Left kidney (tissue), 1 donor: ENCODE measurements at regions not wholly inside any gene's neighbourhood (a gene's known extent, or its start where the extent isn't known, plus 50 kb on each side); places are given as distances from the start of the nearest gene placed in this dataset.

Experiments used
- DNase-seq: peaks from one replicate; pipeline ENCODE4 v3.0.0-alpha.2; 2013

DNA sequence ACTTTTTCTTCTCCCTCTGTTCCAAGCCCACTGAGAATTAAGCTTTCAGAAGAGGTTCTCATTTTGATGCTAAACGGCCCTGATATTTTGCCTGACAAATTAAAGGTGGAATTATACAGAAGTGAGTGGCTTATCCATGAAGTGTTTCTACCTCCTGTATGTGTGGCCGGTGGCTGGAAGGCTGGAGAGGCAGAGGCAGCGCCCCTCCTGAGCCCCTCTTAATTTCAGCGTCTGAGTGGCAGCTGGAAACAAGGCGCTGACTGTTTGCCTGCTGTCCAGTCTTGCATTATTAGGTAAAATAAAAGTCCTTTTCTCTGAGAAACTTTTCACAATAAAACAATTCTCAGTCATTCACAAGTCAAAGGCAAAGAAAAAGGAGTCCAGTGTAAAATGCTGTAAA lies 685.7 kb downstream of the MCTP2 start:
- no peak for DNase-seq

DNA sequence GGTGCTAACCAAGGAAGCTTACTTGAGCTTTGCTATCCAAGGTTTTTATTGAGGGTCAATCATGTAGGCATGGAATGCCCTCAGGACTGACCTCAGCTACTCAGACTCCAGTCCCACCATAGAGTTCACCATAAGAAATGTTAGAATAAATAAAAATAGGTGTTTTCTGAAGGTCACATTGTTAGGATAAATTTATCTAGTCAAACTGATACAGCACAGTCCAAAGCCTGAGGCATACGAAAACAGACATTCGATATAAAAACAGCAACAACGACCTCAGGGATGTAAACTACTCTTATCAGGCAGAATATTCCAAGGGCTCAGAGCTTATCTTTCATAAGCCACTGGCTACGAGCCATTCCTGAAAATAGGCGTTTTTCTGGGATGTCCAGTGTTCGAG lies 690.6 kb downstream of the MCTP2 start:
- DNase-seq, result no peak

DNA sequence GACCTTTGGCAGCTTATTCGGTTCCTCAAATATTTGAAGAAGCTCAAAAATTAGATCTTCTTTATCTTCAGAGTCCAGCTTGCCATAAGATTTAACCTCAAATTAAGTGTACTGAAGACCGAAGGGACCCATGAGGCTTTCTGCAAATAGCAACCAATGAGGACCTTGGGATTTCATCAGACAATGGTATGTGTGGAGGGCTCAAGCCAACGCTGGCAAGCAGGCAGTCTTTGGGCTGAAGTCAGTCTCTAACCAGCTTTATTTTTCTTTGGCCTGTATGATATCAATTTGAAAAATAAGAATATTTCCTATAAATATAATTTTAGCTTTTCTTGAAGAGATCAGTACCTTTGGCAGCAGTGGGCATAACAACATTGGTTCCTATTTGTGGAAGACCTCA lies 692.7 kb downstream of the MCTP2 start:
- no peak for DNase-seq

DNA sequence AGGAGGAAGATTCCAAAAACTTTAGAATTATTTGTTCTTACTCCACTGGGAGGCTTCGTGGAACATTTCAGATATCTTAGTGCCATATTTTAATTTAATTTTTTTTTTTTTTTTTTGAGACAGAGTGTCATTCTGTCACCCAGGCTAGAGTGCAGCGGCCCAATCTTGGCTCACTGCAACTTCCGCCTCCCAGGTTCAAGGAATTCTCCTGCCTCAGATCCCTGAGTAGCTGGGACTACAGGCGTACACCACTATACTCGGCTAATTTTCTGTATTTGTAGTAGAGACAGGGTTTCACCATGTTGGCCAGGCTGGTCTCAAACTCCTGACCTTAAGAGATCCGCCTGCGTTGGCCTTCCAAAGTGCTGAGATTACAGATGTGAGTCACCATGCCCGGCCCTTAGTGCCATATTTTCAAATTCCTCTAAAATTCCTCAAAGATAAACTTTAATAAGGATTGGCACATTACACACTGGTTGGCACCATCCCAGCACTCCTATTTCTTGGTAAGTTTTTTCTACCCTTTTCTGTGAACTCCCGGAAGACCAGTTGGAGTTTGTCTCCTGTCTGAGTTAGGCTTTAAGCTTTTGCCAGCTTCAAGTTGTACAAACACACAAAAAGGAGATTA lies 693.7 kb downstream of the MCTP2 start:
- peak; percentile 13 for DNase-seq

DNA sequence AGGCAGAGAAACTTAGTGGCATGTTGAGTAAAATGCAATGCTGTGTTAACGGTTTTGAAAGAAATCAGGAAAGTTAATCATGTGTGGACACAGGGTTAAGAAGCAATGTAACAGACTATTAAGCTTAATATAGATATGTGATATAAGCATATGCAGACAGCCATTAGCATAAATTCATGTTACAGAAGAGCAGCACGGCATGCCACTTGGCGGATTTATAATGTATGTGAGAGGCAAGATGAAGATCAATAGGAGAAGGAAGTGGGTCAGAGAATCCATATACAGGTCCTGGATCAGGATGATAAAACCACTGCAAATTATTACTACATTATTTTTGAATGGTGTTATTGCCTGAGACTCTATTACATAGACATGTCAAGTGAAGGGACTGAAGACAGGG lies 694.3 kb downstream of the MCTP2 start:
- DNase-seq, result no peak

DNA sequence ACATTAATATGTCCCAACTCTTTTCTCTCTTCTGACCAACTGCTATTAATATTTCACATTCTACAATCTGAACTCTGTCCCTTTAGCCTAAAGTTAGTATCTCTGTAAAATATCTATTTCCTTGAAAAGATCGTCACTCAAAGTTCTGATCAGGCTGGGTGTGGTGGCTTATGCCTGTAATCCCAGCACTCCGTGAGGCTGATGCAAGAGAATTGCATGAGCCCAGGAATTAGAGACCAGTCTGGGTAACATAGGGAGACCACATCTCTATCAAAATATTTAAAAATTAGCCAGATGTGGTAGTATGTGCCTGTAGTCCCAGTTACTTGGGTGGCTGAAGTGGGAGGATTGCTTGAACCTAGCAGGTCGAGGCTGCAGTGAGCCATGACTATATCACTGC lies 695.6 kb downstream of the MCTP2 start:
- DNase-seq, result no peak

DNA sequence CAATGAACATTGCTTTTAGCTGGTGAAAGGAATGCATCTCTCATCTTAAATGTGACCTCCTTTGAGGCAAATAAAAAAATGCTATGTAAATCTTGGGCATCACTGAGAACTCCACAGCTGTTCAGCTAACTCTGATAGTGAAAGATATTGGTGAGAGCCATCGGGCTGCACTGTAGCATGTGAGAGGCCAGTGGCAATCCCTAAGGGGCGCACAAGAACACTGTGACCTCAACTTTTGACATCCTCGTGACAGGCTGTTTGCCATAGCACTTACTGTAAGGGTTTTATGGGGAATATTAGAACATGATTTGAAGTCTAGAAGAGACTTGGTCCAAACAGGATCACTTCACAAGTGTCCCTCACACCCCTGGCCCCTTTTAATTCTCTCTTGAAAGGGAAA lies 697.9 kb downstream of the MCTP2 start:
- no peak for DNase-seq

DNA sequence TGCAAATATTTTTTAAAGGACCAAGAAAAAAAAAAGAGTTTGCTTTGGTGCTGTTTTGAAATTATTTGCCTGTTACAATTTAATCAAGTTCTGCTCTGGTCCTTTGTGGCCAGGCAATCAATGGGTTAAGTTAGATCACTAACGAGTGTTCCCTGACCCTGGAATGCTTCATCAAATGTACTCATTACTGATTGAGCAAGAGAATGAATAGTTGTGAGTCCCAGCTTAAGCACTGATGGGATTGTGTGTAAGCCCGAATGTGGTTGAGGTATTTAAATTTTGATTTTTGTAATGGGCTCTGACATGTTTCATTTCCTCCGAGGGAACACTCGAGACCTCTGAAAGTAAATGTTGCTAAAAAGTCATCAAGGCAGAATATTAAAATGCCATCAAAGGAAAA lies 699.1 kb downstream of the MCTP2 start:
- no peak for DNase-seq

DNA sequence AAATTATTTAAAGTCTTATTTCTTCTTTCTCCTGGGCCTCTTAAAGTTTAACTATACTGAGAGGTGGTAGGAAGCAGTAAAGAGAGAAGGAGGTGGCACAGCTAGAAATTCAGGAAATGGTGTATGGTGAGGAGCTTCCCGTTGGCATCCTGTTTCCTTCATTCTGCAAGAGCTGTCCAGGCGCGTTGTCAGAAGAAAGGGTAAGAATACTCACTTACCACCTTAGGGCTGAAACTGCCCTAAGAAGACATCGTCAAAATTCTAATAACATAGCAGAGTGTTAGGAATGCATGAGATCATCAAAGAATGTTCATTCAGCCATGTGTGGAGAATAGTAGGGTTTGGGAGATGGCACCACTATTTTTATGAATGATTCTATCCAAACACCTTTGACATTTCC lies 699.6 kb downstream of the MCTP2 start:
- DNase-seq, result no peak

DNA sequence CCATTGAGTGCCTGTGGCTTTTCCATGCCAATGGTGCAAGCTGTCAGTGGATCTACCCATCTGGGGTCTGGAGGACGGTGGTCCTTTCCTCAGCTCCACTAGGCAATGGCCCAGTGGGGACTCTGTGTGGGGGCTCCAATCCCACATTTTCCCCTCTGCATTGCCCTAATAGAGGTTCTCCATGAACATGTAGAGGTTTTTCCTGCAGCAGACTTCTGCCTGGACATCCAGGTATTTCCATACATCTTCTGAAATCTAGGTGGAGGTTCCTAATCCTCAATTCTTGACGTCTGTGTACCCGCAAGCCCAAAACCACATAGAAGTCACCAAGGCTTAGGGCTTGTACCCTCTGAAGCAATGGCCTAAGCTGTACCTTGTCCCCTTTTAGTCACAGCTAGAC lies 703.1 kb downstream of the MCTP2 start:
- no peak for DNase-seq

DNA sequence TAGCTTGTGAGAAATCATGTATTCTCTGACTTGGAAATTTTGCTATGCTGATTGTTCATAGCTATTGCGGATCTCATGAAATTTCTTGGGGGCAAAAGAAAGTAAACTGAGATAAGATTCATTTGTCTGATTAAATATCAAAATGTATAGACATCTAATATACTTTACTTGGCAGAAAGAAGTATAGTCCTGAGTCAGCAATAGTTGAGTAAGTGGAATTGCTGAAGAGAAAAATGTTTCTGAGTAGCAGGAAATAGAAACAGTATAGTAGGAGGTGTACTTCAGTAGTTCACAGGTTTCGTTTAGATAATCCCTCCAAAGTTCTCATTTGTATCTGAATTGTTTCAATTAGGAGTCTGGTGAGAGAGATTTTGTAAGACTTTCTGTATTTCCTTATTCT lies 705.9 kb downstream of the MCTP2 start:
- no peak for DNase-seq

DNA sequence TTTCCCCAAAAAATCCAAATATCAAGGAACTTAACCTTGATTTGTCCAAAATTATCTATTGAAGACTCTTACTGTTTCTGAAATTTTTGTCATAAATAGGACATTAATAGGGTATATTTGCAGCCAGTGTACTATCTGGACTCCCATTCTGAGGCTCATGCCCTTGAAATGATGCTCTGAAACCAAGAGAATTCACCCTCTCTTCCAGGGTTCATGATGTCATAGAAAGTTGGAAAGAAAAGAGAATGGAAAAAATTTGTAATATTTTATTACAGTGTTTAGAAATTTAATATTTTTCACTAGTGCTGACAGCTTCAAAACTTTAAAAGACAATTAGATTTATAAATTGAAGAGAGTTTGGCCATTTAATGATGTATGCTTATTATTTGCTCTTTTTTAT lies 712.5 kb downstream of the MCTP2 start:
- no peak for DNase-seq

DNA sequence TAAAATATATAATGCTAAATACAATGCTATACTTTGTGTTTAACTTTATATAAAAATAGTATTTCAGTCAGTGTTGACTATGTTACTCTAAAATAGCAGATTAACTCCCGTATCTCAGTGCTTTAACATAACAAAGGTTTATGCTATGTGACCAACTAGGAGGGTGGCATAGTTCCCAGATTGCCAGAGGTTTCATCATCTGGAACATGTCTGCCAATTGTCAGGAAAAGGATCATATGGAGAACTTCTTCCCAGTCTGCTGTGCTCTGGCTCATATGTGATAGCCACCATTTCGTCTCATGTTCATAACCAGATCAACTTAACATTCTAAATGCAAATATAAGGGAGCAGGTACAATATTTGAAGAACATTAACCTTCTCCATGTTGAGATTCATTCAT lies 720.2 kb downstream of the MCTP2 start:
- DNase-seq, result no peak

DNA sequence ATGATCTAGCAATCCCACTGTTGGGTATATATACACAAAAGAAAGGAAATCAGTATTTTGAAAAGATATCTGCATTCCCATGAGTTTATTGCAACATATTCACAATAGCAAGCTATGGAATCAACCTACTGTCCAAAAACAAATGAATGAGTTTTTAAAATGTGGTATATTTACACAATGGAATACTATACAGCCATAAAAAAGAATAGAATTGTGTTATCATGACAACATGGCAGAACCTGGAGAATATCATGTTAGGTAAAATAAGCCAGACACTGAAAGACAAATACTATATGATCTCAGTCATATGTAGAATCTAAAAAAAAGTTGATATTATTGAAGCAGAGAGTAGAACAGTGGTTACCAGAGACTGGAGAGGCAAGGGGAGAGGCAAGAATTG lies 732.6 kb downstream of the MCTP2 start:
- DNase-seq, result no peak

DNA sequence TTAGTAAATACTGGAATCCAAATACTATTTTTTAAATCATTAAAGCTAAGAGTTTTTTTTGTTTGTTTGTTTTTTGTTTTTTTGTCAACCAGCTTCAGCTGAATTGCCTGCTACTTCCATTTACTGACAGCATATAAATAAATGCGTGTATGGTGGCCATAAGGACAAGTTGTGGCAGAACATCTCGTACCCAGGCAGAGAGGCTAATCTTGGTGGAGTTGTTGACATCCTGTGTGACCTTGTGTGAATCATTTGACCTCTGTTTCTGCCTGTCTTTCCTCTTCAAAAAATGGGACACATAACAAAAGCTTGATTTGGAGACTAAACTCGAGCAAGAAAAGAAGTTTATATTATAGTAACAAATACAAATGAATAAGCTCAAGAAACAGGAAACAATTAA lies 734.2 kb downstream of the MCTP2 start:
- DNase-seq, result no peak

DNA sequence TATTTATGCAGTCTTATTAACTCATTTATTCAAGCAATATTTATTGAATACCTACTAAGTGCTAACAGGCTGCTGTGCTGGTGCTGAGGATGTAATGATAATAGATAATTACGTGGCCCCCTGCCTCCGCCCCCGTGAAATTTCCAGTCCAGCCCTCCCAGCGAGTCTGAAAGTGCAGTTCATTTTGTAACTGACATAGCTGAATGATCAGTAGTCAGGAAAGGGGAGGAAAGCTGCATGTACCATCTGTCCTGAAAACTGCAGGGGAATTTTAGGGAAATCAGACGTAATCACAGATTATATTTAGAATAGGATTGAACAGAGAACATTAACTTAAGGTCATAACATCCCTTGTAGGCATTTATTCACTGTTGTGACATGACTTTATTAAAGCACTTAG lies 736.8 kb downstream of the MCTP2 start:
- DNase-seq, result no peak

DNA sequence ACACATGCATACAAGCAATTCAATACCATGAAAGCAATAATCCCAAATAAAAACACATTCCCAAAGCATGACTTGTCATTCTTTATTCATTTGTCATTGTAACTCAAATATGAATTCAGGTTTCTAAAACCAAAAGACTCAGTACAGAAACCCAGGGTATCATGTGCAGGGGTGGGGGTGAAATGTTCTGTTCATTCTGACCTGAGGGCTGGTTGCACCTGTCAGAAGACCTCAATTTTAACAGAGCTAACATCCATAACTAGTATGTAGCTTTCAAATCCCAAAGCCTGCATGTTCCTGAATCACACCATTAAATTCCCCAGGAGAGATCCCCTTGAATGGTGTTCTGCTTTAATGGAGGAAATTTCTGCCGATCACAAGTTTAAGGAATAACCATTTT lies 738.7 kb downstream of the MCTP2 start:
- DNase-seq, result no peak

DNA sequence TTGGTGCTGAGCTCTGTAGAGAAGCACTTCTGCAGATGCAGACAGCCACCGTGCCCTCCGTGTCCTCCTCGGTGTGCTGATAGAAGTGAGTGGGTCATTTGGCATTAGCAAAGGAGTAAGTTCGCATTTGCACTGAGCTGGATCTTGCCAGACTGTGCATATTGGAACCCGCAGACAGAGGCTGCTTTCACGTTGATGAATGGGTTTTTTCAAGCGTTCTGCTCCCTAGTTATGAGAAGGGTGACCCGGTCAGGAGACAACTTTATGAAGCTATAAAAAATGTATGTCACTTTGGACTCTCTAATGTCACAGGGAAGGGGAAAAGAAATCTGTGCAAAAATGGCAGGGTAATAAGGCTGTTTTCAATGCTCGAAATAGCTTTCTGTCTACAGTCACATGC lies 739.4 kb downstream of the MCTP2 start:
- DNase-seq, result peak; percentile 47

DNA sequence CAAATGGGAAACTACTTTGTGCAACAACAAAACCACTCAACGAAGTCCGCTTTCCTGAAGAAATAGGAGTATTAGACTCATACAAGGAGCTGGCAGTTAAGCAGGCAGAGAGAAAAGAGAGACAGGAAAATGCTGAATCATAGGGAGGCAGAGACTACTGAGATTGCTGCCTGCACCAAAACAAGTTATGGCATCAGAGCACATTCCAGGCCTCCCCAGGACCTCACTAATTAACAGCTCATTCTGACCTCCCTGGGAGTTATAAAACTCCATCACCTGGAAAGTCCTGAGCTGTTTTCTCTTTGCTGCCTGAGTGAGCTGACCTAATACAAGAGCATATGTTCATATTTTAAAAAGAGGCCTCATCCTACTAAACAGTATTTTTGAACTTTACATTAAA lies 741.0 kb downstream of the MCTP2 start:
- no peak for DNase-seq

DNA sequence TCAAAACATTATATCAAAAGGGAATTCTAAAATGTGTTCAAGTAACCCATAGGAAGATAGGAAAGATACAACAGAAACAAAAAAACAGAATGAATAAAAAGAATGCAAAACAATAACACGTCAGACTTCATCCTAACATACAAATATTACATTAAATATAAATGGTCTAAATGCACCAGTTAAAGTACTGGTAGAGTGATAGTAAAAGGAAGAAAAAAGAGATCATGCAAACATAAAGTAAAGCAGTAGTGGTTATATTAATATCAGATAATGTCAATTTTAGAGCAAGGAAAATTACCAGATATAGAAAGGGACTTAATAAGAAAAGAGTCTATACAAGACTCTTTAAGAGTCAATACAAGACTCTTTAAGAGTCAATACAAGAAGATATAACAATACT lies 755.7 kb downstream of the MCTP2 start:
- no peak for DNase-seq

DNA sequence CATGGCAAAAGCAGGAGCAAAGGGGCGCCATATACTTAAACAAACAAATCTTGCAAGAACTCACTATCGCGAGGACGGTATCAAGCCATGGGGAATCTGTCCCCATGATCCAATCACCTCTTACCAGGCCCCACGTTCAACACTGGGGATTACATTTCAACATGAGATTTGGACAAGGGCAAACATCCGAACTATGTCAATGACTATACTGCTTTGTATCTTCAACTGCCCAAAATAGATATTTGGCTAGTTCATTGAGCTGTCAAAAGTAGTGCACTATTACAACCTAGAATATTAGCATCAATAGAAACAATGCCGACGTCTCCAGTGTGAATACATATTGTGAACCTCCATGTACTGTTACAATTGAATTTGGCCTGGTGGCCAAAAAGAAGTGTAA lies 760.4 kb downstream of the MCTP2 start:
- DNase-seq, result no peak

DNA sequence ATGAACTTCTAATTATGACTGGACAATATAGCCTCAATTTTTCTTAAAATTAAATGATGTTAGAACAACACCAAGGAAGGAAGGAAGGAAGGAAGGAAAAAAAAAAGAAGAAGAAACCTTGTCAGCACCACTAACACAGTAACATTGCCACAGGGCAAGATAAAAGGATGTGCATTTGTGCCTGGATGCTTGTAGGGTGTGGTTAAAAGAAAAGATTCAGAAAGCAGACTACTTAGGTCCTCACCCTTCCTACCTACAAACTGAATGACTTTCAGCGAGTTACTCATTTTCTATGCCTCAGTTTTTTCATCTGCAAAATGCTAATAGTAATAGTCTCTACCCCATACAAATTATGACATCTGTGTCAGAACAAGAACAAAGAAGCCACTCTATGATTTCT lies 778.3 kb downstream of the MCTP2 start:
- DNase-seq, result no peak

DNA sequence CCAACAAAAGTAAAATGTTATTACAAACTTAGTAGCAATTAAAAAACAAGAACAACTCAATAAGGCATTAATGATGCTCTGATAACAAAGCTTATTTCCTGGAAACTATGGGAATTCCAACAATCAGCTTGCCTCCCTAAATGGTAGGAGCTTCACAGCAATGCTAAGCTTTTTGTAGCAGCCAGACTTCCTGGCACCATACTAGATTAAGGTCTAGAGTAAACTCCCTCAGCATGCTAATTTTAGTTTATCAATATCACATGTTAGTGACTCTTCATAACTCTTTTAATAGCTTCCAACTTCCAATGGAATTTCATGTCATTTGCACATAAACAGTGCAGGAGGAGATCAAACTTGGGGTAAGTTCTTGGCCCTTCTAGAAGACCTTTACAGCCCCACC lies 782.0 kb downstream of the MCTP2 start:
- DNase-seq, result no peak

DNA sequence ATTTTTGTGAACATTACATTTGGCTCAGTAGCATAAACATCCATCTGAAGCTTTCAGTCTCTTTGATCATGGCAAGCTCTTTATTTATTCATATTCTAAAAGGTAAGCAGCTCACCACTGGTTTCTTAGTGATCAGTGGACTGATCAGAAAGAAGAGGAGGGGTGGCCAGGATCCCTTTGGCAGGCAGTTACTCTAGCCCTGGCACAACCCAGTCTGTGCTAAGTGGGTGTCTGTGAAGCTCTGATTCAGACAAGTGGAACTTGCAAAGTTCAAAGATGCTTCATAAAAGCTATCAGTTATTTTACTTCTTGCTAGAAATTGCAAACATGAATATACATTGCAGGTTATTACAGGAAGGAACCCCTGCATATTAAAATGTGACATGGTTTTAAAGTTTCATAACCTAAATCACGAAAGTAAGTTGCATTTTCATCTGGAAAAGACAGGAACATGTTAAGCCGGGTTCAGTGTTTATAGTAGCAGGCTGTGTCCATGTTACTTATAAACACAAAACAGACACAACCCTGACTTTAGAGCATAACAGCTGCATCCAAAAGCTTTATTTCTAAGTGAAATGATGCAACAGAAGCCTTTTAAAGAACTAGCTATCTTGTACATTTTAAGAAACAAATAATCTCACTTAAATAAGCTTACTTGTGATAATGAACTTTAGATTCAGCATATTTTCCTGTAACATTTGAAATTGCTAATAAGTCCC lies 785.3 kb downstream of the MCTP2 start:
- no peak for DNase-seq
